GM19099 (cell line): ENCODE measurements at regions not wholly inside any gene's neighbourhood (a gene's known extent, or its start where the extent isn't known, plus 50 kb on each side); places are given as distances from the start of the nearest gene placed in this dataset.

Experiments
- POLR2A ChIP-seq: IDR thresholded peaks from 3 replicates; pipeline ENCODE4 v1.6.1; 2011; ENCODE audit warnings: low read depth; ENCODE audit not compliant: insufficient read length; ENCODE audit errors: extremely low read depth

GRCh38 chr5:162638849-162639248 lies 571.3 kb downstream of the GABRG2 start:
- no peak for TF ChIP-seq POLR2A

GRCh38 chr5:162641142-162641813 lies 573.7 kb downstream of the GABRG2 start:
- TF ChIP-seq POLR2A = no peak

GRCh38 chr5:162654661-162655405 lies 587.3 kb downstream of the GABRG2 start:
- no peak for TF ChIP-seq POLR2A

GRCh38 chr5:162657076-162657475 lies 589.5 kb downstream of the GABRG2 start:
- TF ChIP-seq POLR2A = no peak

GRCh38 chr5:162664846-162665245 lies 597.3 kb downstream of the GABRG2 start:
- no peak for TF ChIP-seq POLR2A

- TF ChIP-seq POLR2A = no peak
Measured at GRCh38 chr5:162668926-162669325, 601.4 kb downstream of the GABRG2 start.

GRCh38 chr5:162672061-162672460 lies 604.5 kb downstream of the GABRG2 start:
- no peak for TF ChIP-seq POLR2A

- TF ChIP-seq POLR2A = no peak
Measured at GRCh38 chr5:162683284-162683683, 615.7 kb downstream of the GABRG2 start.

GRCh38 chr5:162684145-162684544 lies 616.6 kb downstream of the GABRG2 start:
- TF ChIP-seq POLR2A = no peak

- no peak for TF ChIP-seq POLR2A
Measured at GRCh38 chr5:162685302-162685701, 617.7 kb downstream of the GABRG2 start.

- no peak for TF ChIP-seq POLR2A
Measured at GRCh38 chr5:162699361-162699760, 631.8 kb downstream of the GABRG2 start.

GRCh38 chr5:162703914-162704313 lies 636.3 kb downstream of the GABRG2 start:
- TF ChIP-seq POLR2A = no peak

- no peak for TF ChIP-seq POLR2A
Measured at GRCh38 chr5:162711244-162711643, 643.7 kb downstream of the GABRG2 start.

- TF ChIP-seq POLR2A = no peak
Measured at GRCh38 chr5:162719720-162720119, 652.1 kb downstream of the GABRG2 start.

- no peak for TF ChIP-seq POLR2A
Measured at GRCh38 chr5:162721125-162721524, 653.6 kb downstream of the GABRG2 start.

GRCh38 chr5:162752612-162753011 lies 684.8 kb upstream of the CCNG1 start:
- no peak for TF ChIP-seq POLR2A
